RWPE2 (cell line): ENCODE measurements at regions not wholly inside any gene's neighbourhood (a gene's known extent, or its start where the extent isn't known, plus 50 kb on each side); places are given as distances from the start of the nearest gene placed in this dataset.
"Not testable (repeated sequence)": the region's sequence is repeated elsewhere in the genome, so short reads cannot be mapped to it uniquely, and the experiment has no call there.

ENCODE experiments used
- ATAC-seq: fragments of 200-7000 bp; cut with Tn5 transposase; 3 replicates; pipeline ENCODE4 v1.9.1; 2021; ENCODE audit warnings: low read depth
- DNase-seq: peaks from one replicate; pipeline ENCODE4 v3.0.0-alpha.2; 2020; ENCODE audit warnings: low spot score
- H3K27ac ChIP-seq: fragments of 450-650 bp; 2 replicates; pipeline ENCODE4 v1.5.1; 2017; ENCODE audit warnings: mild to moderate bottlenecking; ENCODE audit not compliant: poor library complexity, severe bottlenecking
- H3K27me3 ChIP-seq: fragments of 250-450 bp; sonication (Bioruptor Pico); 2 replicates; pipeline ENCODE4 v1.5.1; 2021; ENCODE audit warnings: mild to moderate bottlenecking, moderate library complexity; ENCODE audit not compliant: insufficient read depth, poor library complexity, severe bottlenecking
- H3K36me3 ChIP-seq: fragments of 250-450 bp; sonication (Bioruptor Pico); 2 replicates; pipeline ENCODE4 v1.5.1; 2020; ENCODE audit warnings: low read depth, mild to moderate bottlenecking, moderate library complexity
- H3K4me1 ChIP-seq: fragments of 250-450 bp; sonication (Bioruptor Pico); 2 replicates; pipeline ENCODE4 v1.5.1; 2021; ENCODE audit warnings: mild to moderate bottlenecking, moderate library complexity; ENCODE audit not compliant: insufficient read depth, poor library complexity, severe bottlenecking
- H3K4me3 ChIP-seq: fragments of 250-450 bp; sonication (Bioruptor Pico); 2 replicates; pipeline ENCODE4 v1.5.1; 2021; ENCODE audit warnings: mild to moderate bottlenecking, moderate library complexity; ENCODE audit not compliant: severe bottlenecking
- H3K9me3 ChIP-seq: fragments of 250-450 bp; sonication (Bioruptor Pico); 2 replicates; pipeline ENCODE4 v1.5.1; 2021; ENCODE audit warnings: mild to moderate bottlenecking, moderate library complexity; ENCODE audit not compliant: severe bottlenecking

- not testable (repeated sequence) for H3K27ac ChIP-seq, H3K27me3 ChIP-seq, H3K4me1 ChIP-seq, H3K9me3 ChIP-seq, H3K4me3 ChIP-seq, DNase-seq, H3K36me3 ChIP-seq
- ATAC-seq, result 0 out of 3 replicates have a peak, but pooled peaks have one; percentile 33
These were observed 197.1 kb downstream of the TGIF2LY start for GRCh38 chrY:3775971-3776370.
